Loucy (cell line): ENCODE measurements at regions not wholly inside any gene's neighbourhood (a gene's known extent, or its start where the extent isn't known, plus 50 kb on each side); places are given as distances from the start of the nearest gene placed in this dataset.

ENCODE experiments used
- EZH2phosphoT487 ChIP-seq: fragments of 200-600 bp; IDR thresholded peaks from 2 replicates; pipeline ENCODE4 v1.6.1; 2018; ENCODE audit warnings: antibody characterized with exemption, mild to moderate bottlenecking, moderate library complexity, borderline replicate concordance
- TF ChIP-seq, protein P1 (sequence below): fragments of 200-600 bp; sonication (generic); conservative IDR thresholded peaks from 2 replicates; pipeline ENCODE4 v1.5.1; 2014; ENCODE audit warnings: mild to moderate bottlenecking, antibody characterized with exemption, low read length

GRCh38 chr6:156189195-156189594, 588.0 kb upstream of the ARID1B start:
- no peak for TF ChIP-seq EZH2phosphoT487
- TF ChIP-seq, protein P1, sequence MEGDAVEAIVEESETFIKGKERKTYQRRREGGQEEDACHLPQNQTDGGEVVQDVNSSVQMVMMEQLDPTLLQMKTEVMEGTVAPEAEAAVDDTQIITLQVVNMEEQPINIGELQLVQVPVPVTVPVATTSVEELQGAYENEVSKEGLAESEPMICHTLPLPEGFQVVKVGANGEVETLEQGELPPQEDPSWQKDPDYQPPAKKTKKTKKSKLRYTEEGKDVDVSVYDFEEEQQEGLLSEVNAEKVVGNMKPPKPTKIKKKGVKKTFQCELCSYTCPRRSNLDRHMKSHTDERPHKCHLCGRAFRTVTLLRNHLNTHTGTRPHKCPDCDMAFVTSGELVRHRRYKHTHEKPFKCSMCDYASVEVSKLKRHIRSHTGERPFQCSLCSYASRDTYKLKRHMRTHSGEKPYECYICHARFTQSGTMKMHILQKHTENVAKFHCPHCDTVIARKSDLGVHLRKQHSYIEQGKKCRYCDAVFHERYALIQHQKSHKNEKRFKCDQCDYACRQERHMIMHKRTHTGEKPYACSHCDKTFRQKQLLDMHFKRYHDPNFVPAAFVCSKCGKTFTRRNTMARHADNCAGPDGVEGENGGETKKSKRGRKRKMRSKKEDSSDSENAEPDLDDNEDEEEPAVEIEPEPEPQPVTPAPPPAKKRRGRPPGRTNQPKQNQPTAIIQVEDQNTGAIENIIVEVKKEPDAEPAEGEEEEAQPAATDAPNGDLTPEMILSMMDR: no peak
